IMR-90 (cell line): ENCODE measurements at regions not wholly inside any gene's neighbourhood (a gene's known extent, or its start where the extent isn't known, plus 50 kb on each side); places are given as distances from the start of the nearest gene placed in this dataset.

Source experiments
- ATAC-seq: fragments of 200-7000 bp; cut with Tn5 transposase; 2 replicates; pipeline ENCODE4 v1.9.1; 2020; ENCODE audit warnings: low read depth, mild to moderate bottlenecking, moderate library complexity
- BruUV-seq: library from RNA; stranded (reverse); fragments of 400-500 nt; replicated peaks from 2 replicates; lab custom pipeline; 2021; lab: Mats Ljungman, UMichigan
- CTCF ChIA-PET: fragments of 300-600 bp; formaldehyde crosslinking; extraction: SDS; loops from one replicate; lab custom pipeline; 2021; ENCODE audit warnings: antibody characterized with exemption; lab: Yijun Ruan, JAX
- POLR2A ChIA-PET: fragments of 300-600 bp; sonication (Branson Sonifier 250); formaldehyde crosslinking; loops from one replicate; lab custom pipeline; 2022; ENCODE audit warnings: antibody characterized with exemption; ENCODE audit not compliant: unreplicated experiment; lab: Charles Lee
- DNase-seq: peaks from one replicate; pipeline ENCODE4 v3.0.0; 2013
- H2AFZ ChIP-seq: replicated peaks from 2 replicates; pipeline ENCODE3; 2013; ENCODE audit warnings: low read length, mild to moderate bottlenecking; ENCODE audit not compliant: poor library complexity
- H2AK5ac ChIP-seq: 2 replicates; pipeline ENCODE4 v1.6.1; 2013; ENCODE audit warnings: low read depth, low read length, inconsistent platforms
- H2AK9ac ChIP-seq: replicated peaks from 2 replicates; pipeline ENCODE3; 2013; ENCODE audit warnings: mild to moderate bottlenecking, low read depth, low read length, moderate library complexity; ENCODE audit not compliant: poor library complexity
- H2BK120ac ChIP-seq: 2 replicates; pipeline ENCODE4 v1.6.1; 2013; ENCODE audit warnings: low read depth, low read length, inconsistent platforms
- H2BK15ac ChIP-seq: 3 replicates; pipeline ENCODE4 v1.6.1; 2013; ENCODE audit warnings: low read depth, low read length, inconsistent platforms
- H2BK20ac ChIP-seq: 2 replicates; pipeline ENCODE4 v1.6.1; 2013; ENCODE audit warnings: low read depth, mild to moderate bottlenecking, inconsistent platforms, low read length, moderate library complexity
- H2BK5ac ChIP-seq: 2 replicates; pipeline ENCODE4 v1.6.1; 2013; ENCODE audit warnings: mild to moderate bottlenecking, low read depth, low read length, inconsistent platforms; ENCODE audit not compliant: poor library complexity, severe bottlenecking
- H3K14ac ChIP-seq: replicated peaks from 2 replicates; pipeline ENCODE4 v1.6.1; 2013; ENCODE audit warnings: low read depth, low read length, inconsistent platforms
- H3K18ac ChIP-seq: 2 replicates; pipeline ENCODE4 v1.6.1; 2013; ENCODE audit warnings: low read depth, low read length, control low read depth
- H3K23ac ChIP-seq: 2 replicates; pipeline ENCODE4 v1.6.1; 2013; ENCODE audit warnings: low read depth, low read length, inconsistent platforms
- H3K27ac ChIP-seq: 2 replicates; pipeline ENCODE4 v1.5.1; 2013; ENCODE audit warnings: mild to moderate bottlenecking, control low read depth, low read length; ENCODE audit not compliant: insufficient read depth
- H3K27me3 ChIP-seq: 2 replicates; pipeline ENCODE4 v1.6.1; 2013; ENCODE audit warnings: low read length; ENCODE audit not compliant: control insufficient read depth, insufficient read depth
- H3K36me3 ChIP-seq: 2 replicates; pipeline ENCODE4 v1.6.1; 2013; ENCODE audit warnings: low read length, mixed read lengths; ENCODE audit not compliant: control insufficient read depth, insufficient read depth
- H3K4ac ChIP-seq: 2 replicates; pipeline ENCODE4 v1.6.1; 2013; ENCODE audit warnings: low read depth, low read length, inconsistent platforms
- H3K4me1 ChIP-seq: 2 replicates; pipeline ENCODE4 v1.6.1; 2013; ENCODE audit warnings: low read length, mixed read lengths; ENCODE audit not compliant: control insufficient read depth, insufficient read depth
- H3K4me2 ChIP-seq: 2 replicates; pipeline ENCODE4 v1.6.1; 2013; ENCODE audit warnings: low read depth, mild to moderate bottlenecking, control low read depth, low read length, moderate library complexity
- H3K4me3 ChIP-seq: 2 replicates; pipeline ENCODE4 v1.5.1; 2013; ENCODE audit warnings: low read depth, mild to moderate bottlenecking, control low read depth, low read length, moderate library complexity; ENCODE audit not compliant: insufficient read depth
- H3K56ac ChIP-seq: 2 replicates; pipeline ENCODE4 v1.6.1; 2013; ENCODE audit warnings: low read length, inconsistent platforms; ENCODE audit not compliant: insufficient read depth; ENCODE audit errors: extremely low read depth
- H3K79me1 ChIP-seq, 2 experiments: 2 replicates each; pipeline ENCODE4 v1.6.1; 2013; ENCODE audit warnings: low read length in 2 of 2, inconsistent platforms in 1 of 2, low read depth in 1 of 2
- H3K9ac ChIP-seq: 2 replicates; pipeline ENCODE4 v1.6.1; 2013; ENCODE audit warnings: low read depth, low read length, control low read depth
- H3K9me1 ChIP-seq: 2 replicates; pipeline ENCODE4 v1.6.1; 2013; ENCODE audit warnings: low read length, inconsistent platforms; ENCODE audit not compliant: insufficient read depth
- H3K9me3 ChIP-seq: 2 replicates; pipeline ENCODE4 v1.6.1; 2013; ENCODE audit warnings: low read length; ENCODE audit not compliant: control insufficient read depth, insufficient read depth
- H4K20me1 ChIP-seq: 2 replicates; pipeline ENCODE4 v1.6.1; 2013; ENCODE audit warnings: low read length, inconsistent platforms; ENCODE audit not compliant: insufficient read depth
- H4K5ac ChIP-seq: 2 replicates; pipeline ENCODE4 v1.6.1; 2013; ENCODE audit warnings: mild to moderate bottlenecking, low read depth, low read length, control low read depth
- H4K8ac ChIP-seq, 2 experiments: 2 replicates each; pipeline ENCODE4 v1.6.1; 2013; ENCODE audit warnings: low read depth in 2 of 2, low read length in 2 of 2, control low read depth in 1 of 2, inconsistent platforms in 1 of 2
- H4K91ac ChIP-seq: 2 replicates; pipeline ENCODE4 v1.6.1; 2013; ENCODE audit warnings: low read depth, low read length, inconsistent platforms; ENCODE audit not compliant: insufficient read depth
- MAFK ChIP-seq: IDR thresholded peaks from 2 replicates; pipeline ENCODE4 v1.6.1; 2012; ENCODE audit warnings: low read depth, low read length, improper control_type of control experiment
- POLR2A ChIP-seq: IDR thresholded peaks from 2 replicates; pipeline ENCODE4 v1.6.1; 2012; ENCODE audit warnings: mild to moderate bottlenecking, low read depth, low read length
- RAD21 ChIP-seq: IDR thresholded peaks from 2 replicates; pipeline ENCODE4 v1.6.1; 2012; ENCODE audit warnings: low read length, improper control_type of control experiment
- WGBS, 2 experiments: methylation state at CpG; one replicate each; pipeline versions ENCODE4 v1.1.5 to v1.1.7; 2013; ENCODE audit warnings: missing lambda C conversion rate in 2 of 2; ENCODE audit not compliant: insufficient read length in 1 of 2; ENCODE audit errors: extremely low coverage in 2 of 2; 5-methylcytosine and 5-hydroxymethylcytosine counted together
- dilution Hi-C: fragments of 300-500 bp; cut with HindIII; formaldehyde crosslinking; loops from one replicate; pipeline ENCODE4 v1.14.3; 2018; ENCODE audit warnings: low sequenced_read_pairs; ENCODE audit not compliant: unreplicated experiment
- in situ Hi-C: fragments of 300-500 bp; cut with MboI; formaldehyde crosslinking; loops from 3 replicates; pipeline ENCODE4 v1.14.3; 2019; ENCODE audit warnings: low sequenced_read_pairs, inconsistent platforms, mixed read lengths
- intact Hi-C: fragments of 100-400 bp; cut with micrococcal nuclease; formaldehyde crosslinking; loops from 2 replicates; pipeline ENCODE4 v1.10.0; 2022
- TF ChIP-seq, protein P1 (sequence below): conservative IDR thresholded peaks from 2 replicates; pipeline ENCODE4 v1.5.1; 2012; ENCODE audit warnings: mild to moderate bottlenecking, low read depth, low read length, improper control_type of control experiment

DNA sequence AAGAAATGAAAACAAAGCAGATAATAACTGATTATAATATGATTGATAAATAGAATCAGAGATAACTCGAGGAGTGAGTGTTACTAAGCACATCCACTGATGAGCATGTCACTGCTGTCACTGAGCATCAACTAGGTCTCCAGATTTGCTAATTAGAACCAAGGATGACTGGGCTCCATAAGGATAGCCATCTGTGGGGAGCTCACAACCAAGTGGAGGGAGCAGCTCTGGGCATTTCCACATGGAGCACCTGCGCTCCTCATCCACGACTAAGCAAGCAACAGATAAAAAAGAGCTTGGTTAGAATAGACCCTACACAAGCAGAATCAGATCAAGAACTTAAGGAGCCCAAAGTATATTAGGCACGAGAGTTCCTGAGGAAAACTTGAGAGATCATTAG, 396.0 kb upstream of the B3GAT1 start:
- Histone ChIP-seq H4K20me1 (no peaks in the 10 kb centered on the region), H3K27me3 (no peaks in the 10 kb centered on the region), H3K56ac (no peak overlapping the region), H2BK120ac (no peak overlapping the region), H4K5ac (no peak overlapping the region), H2BK5ac (no peak overlapping the region), H2BK15ac (no peak overlapping the region), H3K79me1 (no peaks in the 10 kb centered on the region), H3K4me3 (no peak overlapping the region), H4K8ac (no peak overlapping the region), H3K36me3 (no peaks in the 10 kb centered on the region), H3K18ac (no peak overlapping the region), H2AFZ (no peak overlapping the region), H3K27ac (no peak overlapping the region), H2BK20ac (no peak overlapping the region), H3K4ac (no peak overlapping the region), H3K4me1 (no peaks in the 10 kb centered on the region), H3K4me2 (no peak overlapping the region), H3K14ac (no peak overlapping the region), H2AK9ac (no peak overlapping the region), H3K9ac (no peak overlapping the region), H4K91ac (no peak overlapping the region), H3K9me3 (peaks cover 12% of the 10 kb centered on the region), H3K23ac (no peak overlapping the region), H3K9me1 (no peaks in the 10 kb centered on the region), H2AK5ac (no peak overlapping the region)
- TF ChIP-seq, protein P1, sequence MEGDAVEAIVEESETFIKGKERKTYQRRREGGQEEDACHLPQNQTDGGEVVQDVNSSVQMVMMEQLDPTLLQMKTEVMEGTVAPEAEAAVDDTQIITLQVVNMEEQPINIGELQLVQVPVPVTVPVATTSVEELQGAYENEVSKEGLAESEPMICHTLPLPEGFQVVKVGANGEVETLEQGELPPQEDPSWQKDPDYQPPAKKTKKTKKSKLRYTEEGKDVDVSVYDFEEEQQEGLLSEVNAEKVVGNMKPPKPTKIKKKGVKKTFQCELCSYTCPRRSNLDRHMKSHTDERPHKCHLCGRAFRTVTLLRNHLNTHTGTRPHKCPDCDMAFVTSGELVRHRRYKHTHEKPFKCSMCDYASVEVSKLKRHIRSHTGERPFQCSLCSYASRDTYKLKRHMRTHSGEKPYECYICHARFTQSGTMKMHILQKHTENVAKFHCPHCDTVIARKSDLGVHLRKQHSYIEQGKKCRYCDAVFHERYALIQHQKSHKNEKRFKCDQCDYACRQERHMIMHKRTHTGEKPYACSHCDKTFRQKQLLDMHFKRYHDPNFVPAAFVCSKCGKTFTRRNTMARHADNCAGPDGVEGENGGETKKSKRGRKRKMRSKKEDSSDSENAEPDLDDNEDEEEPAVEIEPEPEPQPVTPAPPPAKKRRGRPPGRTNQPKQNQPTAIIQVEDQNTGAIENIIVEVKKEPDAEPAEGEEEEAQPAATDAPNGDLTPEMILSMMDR: no peak
- TF ChIP-seq RAD21 (no peak), MAFK (no peak), POLR2A (no peak)
- intact Hi-C loops: no loop called here
- no CpG with 5 or more reads among the region's 4 CpGs for WGBS, 2 experiments
- ATAC-seq (no peak), DNase-seq (no peak)
- dilution Hi-C loops: no loop called here
- in situ Hi-C loops: no loop called here
- POLR2A ChIA-PET: no interaction called here
- CTCF ChIA-PET: no interaction called here
- no TSS peak for BruUV-seq
